ENCODE measurements at regions not wholly inside any gene's neighbourhood (a gene's known extent, or its start where the extent isn't known, plus 50 kb on each side); places are given as distances from the start of the nearest gene placed in this dataset.
"Not testable (repeated sequence)": the region's sequence is repeated elsewhere in the genome, so short reads cannot be mapped to it uniquely, and the experiment has no call there.

DNA sequence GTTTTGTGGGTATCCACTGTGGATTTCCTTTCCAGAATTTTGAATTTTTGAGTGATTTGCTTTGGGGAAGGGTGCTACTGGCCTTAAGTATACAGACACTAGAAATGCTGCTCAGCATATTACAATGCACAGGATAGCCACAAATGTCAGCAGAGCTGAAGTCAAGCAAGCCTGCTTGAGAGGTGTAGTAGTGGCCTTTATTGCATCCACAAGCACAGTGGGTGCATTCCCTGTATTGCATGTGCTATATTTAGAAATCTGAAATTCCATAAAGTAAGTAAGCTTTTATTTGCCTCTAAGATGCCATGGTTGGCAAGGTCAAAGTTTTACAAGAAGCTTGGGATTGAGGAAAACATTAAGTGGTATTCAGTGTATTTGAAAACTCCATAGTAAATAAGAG, 79.5 kb upstream of the ZNF91 start:
- DNase-seq (ENCODE audit: extremely low spot score, unreplicated experiment) = no peak
- H3K27ac Mint-ChIP-seq (ENCODE audit: unreplicated experiment) = no peak overlapping the region
- no peaks in the 10 kb centered on the region for H3K27me3 Mint-ChIP-seq (ENCODE audit: unreplicated experiment)
- TF ChIP-seq, protein P1, sequence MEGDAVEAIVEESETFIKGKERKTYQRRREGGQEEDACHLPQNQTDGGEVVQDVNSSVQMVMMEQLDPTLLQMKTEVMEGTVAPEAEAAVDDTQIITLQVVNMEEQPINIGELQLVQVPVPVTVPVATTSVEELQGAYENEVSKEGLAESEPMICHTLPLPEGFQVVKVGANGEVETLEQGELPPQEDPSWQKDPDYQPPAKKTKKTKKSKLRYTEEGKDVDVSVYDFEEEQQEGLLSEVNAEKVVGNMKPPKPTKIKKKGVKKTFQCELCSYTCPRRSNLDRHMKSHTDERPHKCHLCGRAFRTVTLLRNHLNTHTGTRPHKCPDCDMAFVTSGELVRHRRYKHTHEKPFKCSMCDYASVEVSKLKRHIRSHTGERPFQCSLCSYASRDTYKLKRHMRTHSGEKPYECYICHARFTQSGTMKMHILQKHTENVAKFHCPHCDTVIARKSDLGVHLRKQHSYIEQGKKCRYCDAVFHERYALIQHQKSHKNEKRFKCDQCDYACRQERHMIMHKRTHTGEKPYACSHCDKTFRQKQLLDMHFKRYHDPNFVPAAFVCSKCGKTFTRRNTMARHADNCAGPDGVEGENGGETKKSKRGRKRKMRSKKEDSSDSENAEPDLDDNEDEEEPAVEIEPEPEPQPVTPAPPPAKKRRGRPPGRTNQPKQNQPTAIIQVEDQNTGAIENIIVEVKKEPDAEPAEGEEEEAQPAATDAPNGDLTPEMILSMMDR (IDR thresholded peaks at IDR 0.05) = no peak
- H3K4me3 Mint-ChIP-seq (ENCODE audit: unreplicated experiment) = no peak overlapping the region
- H3K36me3 Mint-ChIP-seq (ENCODE audit: unreplicated experiment) = no peaks in the 10 kb centered on the region
- H3K4me1 Mint-ChIP-seq (ENCODE audit: unreplicated experiment) = no peaks in the 10 kb centered on the region
- H3K9me3 Mint-ChIP-seq (ENCODE audit: unreplicated experiment) = peaks cover 28% of the 10 kb centered on the region

GRCh38 chr19:23474172-23474571, 78.9 kb upstream of the ZNF91 start:
- H3K27ac Mint-ChIP-seq (ENCODE audit: unreplicated experiment) = no peak overlapping the region
- peaks cover 33% of the 10 kb centered on the region for H3K9me3 Mint-ChIP-seq (ENCODE audit: unreplicated experiment)
- TF ChIP-seq, protein P1 (IDR thresholded peaks at IDR 0.05) = no peak
- no peaks in the 10 kb centered on the region for H3K36me3 Mint-ChIP-seq (ENCODE audit: unreplicated experiment)
- DNase-seq (ENCODE audit: extremely low spot score, unreplicated experiment) = no peak
- H3K4me3 Mint-ChIP-seq (ENCODE audit: unreplicated experiment) = no peak overlapping the region
- no peaks in the 10 kb centered on the region for H3K4me1 Mint-ChIP-seq (ENCODE audit: unreplicated experiment)
- no peaks in the 10 kb centered on the region for H3K27me3 Mint-ChIP-seq (ENCODE audit: unreplicated experiment)

DNA sequence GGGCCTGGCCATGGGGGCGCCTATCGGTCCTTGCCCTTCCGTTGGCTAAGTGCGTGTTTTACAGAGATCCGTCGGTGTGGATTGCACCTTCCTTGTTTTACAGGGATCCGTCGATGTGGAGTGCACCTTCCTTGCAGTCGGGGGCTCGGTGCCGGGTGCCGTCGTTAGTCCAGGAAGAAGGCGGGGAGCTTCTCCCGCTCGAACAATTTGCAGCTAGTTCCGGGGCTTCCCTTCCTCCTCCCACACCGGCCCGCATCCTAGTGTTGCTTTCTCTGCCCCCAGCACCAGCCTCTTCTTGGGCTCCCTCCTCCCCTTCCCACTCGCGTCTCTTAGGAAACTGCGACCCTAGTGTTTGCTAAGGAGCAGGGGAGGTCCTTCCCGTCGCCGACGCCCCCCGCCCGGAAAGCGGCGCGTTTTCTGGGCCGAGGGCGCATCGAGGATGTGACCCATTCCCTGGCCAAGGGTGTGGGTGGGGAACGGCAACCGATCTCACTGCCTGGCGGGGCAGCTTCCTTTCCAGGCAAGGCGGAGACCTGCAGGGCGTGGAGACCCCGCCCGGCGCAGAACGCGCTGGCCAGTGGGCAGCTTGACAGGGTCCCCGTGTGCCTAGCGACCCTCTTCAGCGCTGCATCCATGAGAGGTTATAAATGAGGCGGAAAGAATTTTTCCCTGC, 75.7 kb upstream of the ZNF91 start:
- no peaks in the 10 kb centered on the region for H3K4me1 Mint-ChIP-seq (ENCODE audit: unreplicated experiment)
- TF ChIP-seq, protein P1 (IDR thresholded peaks at IDR 0.05) = no peak
- peaks cover 33% of the 10 kb centered on the region for H3K9me3 Mint-ChIP-seq (ENCODE audit: unreplicated experiment)
- H3K27ac Mint-ChIP-seq (ENCODE audit: unreplicated experiment) = no peak overlapping the region
- H3K36me3 Mint-ChIP-seq (ENCODE audit: unreplicated experiment) = no peaks in the 10 kb centered on the region
- no peak overlapping the region for H3K4me3 Mint-ChIP-seq (ENCODE audit: unreplicated experiment)
- no peaks in the 10 kb centered on the region for H3K27me3 Mint-ChIP-seq (ENCODE audit: unreplicated experiment)
- DNase-seq (ENCODE audit: extremely low spot score, unreplicated experiment) = no peak

DNA sequence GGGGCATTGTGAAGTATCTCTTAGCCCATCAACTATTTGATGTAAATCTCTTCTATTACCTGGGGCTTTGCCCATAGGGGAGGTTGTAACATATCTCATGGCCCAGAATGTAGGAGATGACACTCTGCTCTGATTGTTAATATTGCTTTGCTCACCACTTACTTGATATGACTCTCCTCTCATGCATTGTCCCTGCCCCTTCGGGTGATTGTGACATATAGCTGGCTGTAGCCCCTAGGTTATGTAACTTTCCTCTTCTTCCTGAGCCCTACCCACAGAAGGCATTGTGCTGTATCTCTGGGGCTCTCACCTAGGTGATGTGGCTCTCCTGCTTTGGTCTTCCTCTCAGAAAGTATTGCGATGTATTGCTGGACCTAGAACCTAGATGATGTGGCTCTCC, 69.1 kb upstream of the ZNF91 start:
- H3K4me3 Mint-ChIP-seq (ENCODE audit: unreplicated experiment); H3K27ac Mint-ChIP-seq (ENCODE audit: unreplicated experiment); H3K4me1 Mint-ChIP-seq (ENCODE audit: unreplicated experiment); H3K27me3 Mint-ChIP-seq (ENCODE audit: unreplicated experiment); DNase-seq (ENCODE audit: extremely low spot score, unreplicated experiment); H3K36me3 Mint-ChIP-seq (ENCODE audit: unreplicated experiment): not testable (repeated sequence)
- peaks cover 45% of the 10 kb centered on the region for H3K9me3 Mint-ChIP-seq (ENCODE audit: unreplicated experiment)

- peaks cover 55% of the 10 kb centered on the region for H3K9me3 Mint-ChIP-seq (ENCODE audit: unreplicated experiment)
- TF ChIP-seq, protein P1 (IDR thresholded peaks at IDR 0.05) = no peak
These were observed 65.8 kb upstream of the ZNF91 start for GRCh38 chr19:23461120-23461519.

GRCh38 chr19:23460656-23461055, 65.4 kb upstream of the ZNF91 start:
- Mint-ChIP-seq H3K27me3 (ENCODE audit: unreplicated experiment) (no peaks in the 10 kb centered on the region), H3K27ac (ENCODE audit: unreplicated experiment) (no peak overlapping the region), H3K9me3 (ENCODE audit: unreplicated experiment) (peaks cover 56% of the 10 kb centered on the region), H3K4me3 (ENCODE audit: unreplicated experiment) (no peak overlapping the region), H3K4me1 (ENCODE audit: unreplicated experiment) (no peaks in the 10 kb centered on the region), H3K36me3 (ENCODE audit: unreplicated experiment) (no peaks in the 10 kb centered on the region)
- TF ChIP-seq, protein P1 (IDR thresholded peaks at IDR 0.05) = no peak
- DNase-seq (ENCODE audit: extremely low spot score, unreplicated experiment) = no peak

More at GRCh38 chr19:23461120-23461519, 65.8 kb upstream of the ZNF91 start:
- Mint-ChIP-seq H3K36me3 (ENCODE audit: unreplicated experiment) (no peaks in the 10 kb centered on the region), H3K27me3 (ENCODE audit: unreplicated experiment) (no peaks in the 10 kb centered on the region), H3K4me1 (ENCODE audit: unreplicated experiment) (no peaks in the 10 kb centered on the region), H3K27ac (ENCODE audit: unreplicated experiment) (no peak overlapping the region), H3K4me3 (ENCODE audit: unreplicated experiment) (no peak overlapping the region)
- DNase-seq (ENCODE audit: extremely low spot score, unreplicated experiment) = no peak

Measured in osteocyte (in vitro differentiated cells).